OCI-LY1 (cell line): ENCODE measurements at regions not wholly inside any gene's neighbourhood (a gene's known extent, or its start where the extent isn't known, plus 50 kb on each side); places are given as distances from the start of the nearest gene placed in this dataset.

Experiments
- H2AFZ ChIP-seq: fragments of 200-600 bp; sonication (generic), shearing (Covaris generic); 2 replicates; pipeline ENCODE4 v1.6.0; 2014; ENCODE audit warnings: antibody characterized with exemption, mild to moderate bottlenecking, low read length
- H3F3A ChIP-seq: fragments of 200-600 bp; sonication (generic), shearing (Covaris generic); 2 replicates; pipeline ENCODE4 v1.6.0; 2014; ENCODE audit warnings: mild to moderate bottlenecking, antibody characterized with exemption, low read length, moderate library complexity; ENCODE audit not compliant: insufficient read depth
- H3K27ac ChIP-seq: fragments of 200-600 bp; sonication (generic); 2 replicates; pipeline ENCODE4 v1.5.1; 2014; ENCODE audit warnings: low read length, mixed run types, mild to moderate bottlenecking, low read depth; ENCODE audit not compliant: poor library complexity, severe bottlenecking
- H3K27me3 ChIP-seq: fragments of 200-600 bp; sonication (generic); 2 replicates; pipeline ENCODE4 v1.6.0; 2014; ENCODE audit warnings: antibody characterized with exemption, mild to moderate bottlenecking, low read length, moderate library complexity; ENCODE audit not compliant: insufficient read depth
- H3K36me3 ChIP-seq: fragments of 200-600 bp; sonication (generic); 2 replicates; pipeline ENCODE4 v1.6.1; 2014; ENCODE audit warnings: mild to moderate bottlenecking, antibody characterized with exemption, low read length, moderate library complexity, mixed read lengths; ENCODE audit not compliant: insufficient read depth
- H3K4me1 ChIP-seq: fragments of 200-600 bp; sonication (generic); 2 replicates; pipeline ENCODE4 v1.5.1; 2014; ENCODE audit warnings: mild to moderate bottlenecking, low read length, moderate library complexity; ENCODE audit not compliant: insufficient read depth, severe bottlenecking
- H3K4me2 ChIP-seq: fragments of 200-600 bp; sonication (generic), shearing (Covaris generic); 2 replicates; pipeline ENCODE4 v1.6.1; 2014; ENCODE audit warnings: low read length
- H3K4me3 ChIP-seq: fragments of 200-600 bp; sonication (generic); 2 replicates; pipeline ENCODE4 v1.5.1; 2014; ENCODE audit warnings: low read length, low read depth, mild to moderate bottlenecking, mixed read lengths; ENCODE audit not compliant: poor library complexity, severe bottlenecking
- H3K79me2 ChIP-seq: fragments of 200-600 bp; shearing (Covaris generic); 2 replicates; pipeline ENCODE4 v1.6.1; 2016; ENCODE audit warnings: mixed run types, low read length, mixed read lengths; ENCODE audit not compliant: insufficient read depth
- H3K9ac ChIP-seq: fragments of 200-600 bp; sonication (generic), shearing (Covaris generic); 2 replicates; pipeline ENCODE4 v1.6.1; 2014; ENCODE audit warnings: mild to moderate bottlenecking, low read length, mixed read lengths
- H3K9me2 ChIP-seq: fragments of 200-600 bp; sonication (generic), shearing (Covaris generic); 2 replicates; pipeline ENCODE4 v1.6.1; 2014; ENCODE audit warnings: low read depth, mild to moderate bottlenecking, low read length, mixed read lengths
- H3K9me3 ChIP-seq: fragments of 200-600 bp; shearing (Covaris generic); 2 replicates; pipeline ENCODE4 v1.6.1; 2014; ENCODE audit warnings: low read length, mixed read lengths
- H4K20me1 ChIP-seq: fragments of 200-600 bp; sonication (generic), shearing (Covaris generic); 2 replicates; pipeline ENCODE4 v1.6.0; 2016; ENCODE audit warnings: mild to moderate bottlenecking, low read length; ENCODE audit not compliant: insufficient read depth
- CTCF ChIP-seq: fragments of 200-600 bp; sonication (generic), shearing (Covaris generic); IDR thresholded peaks from 2 replicates; pipeline ENCODE4 v1.5.1; 2017; ENCODE audit warnings: mild to moderate bottlenecking, antibody characterized with exemption, low read length, moderate library complexity, mixed read lengths
- EZH2 ChIP-seq: fragments of 200-600 bp; sonication (generic), shearing (Covaris generic); IDR thresholded peaks from 2 replicates; pipeline ENCODE4 v1.8.0; 2017; ENCODE audit warnings: borderline replicate concordance, mixed run types, mild to moderate bottlenecking, antibody characterized with exemption, low read length, moderate library complexity, mixed read lengths

- Histone ChIP-seq H3K27me3 (no peaks in the 10 kb centered on the region), H3K9me2 (no peaks in the 10 kb centered on the region), H4K20me1 (no peaks in the 10 kb centered on the region), H3K4me3 (no peak overlapping the region), H3K4me2 (no peak overlapping the region), H3K9me3 (no peaks in the 10 kb centered on the region), H3K79me2 (no peaks in the 10 kb centered on the region), H3K9ac (no peak overlapping the region), H2AFZ (no peak overlapping the region), H3F3A (no peaks in the 10 kb centered on the region), H3K36me3 (no peaks in the 10 kb centered on the region), H3K27ac (no peak overlapping the region), H3K4me1 (no peaks in the 10 kb centered on the region)
- TF ChIP-seq EZH2 = no peak
- TF ChIP-seq CTCF = no peak
Observed at GRCh38 chr2:147165697-147166382, 679.0 kb upstream of the ACVR2A start.

- H3K79me2 ChIP-seq = no peaks in the 10 kb centered on the region
- no peaks in the 10 kb centered on the region for H4K20me1 ChIP-seq
- no peak for TF ChIP-seq EZH2
- no peak for TF ChIP-seq CTCF
- no peak overlapping the region for H3K9ac ChIP-seq
- H3K27me3 ChIP-seq = no peaks in the 10 kb centered on the region
- H3K4me3 ChIP-seq = no peak overlapping the region
- no peak overlapping the region for H3K4me2 ChIP-seq
- no peaks in the 10 kb centered on the region for H3K4me1 ChIP-seq
- H3K27ac ChIP-seq = no peak overlapping the region
- H3F3A ChIP-seq = no peaks in the 10 kb centered on the region
- no peaks in the 10 kb centered on the region for H3K9me3 ChIP-seq
- no peaks in the 10 kb centered on the region for H3K9me2 ChIP-seq
- no peaks in the 10 kb centered on the region for H3K36me3 ChIP-seq
- no peak overlapping the region for H2AFZ ChIP-seq
Observed at GRCh38 chr2:147164563-147164962, 680.3 kb upstream of the ACVR2A start.

GRCh38 chr2:147161746-147162145 is 683.1 kb upstream of the ACVR2A start:
- Histone ChIP-seq H3K27ac (no peak overlapping the region), H3K9me2 (no peaks in the 10 kb centered on the region), H3K4me2 (no peak overlapping the region), H3K36me3 (no peaks in the 10 kb centered on the region), H3K4me1 (no peaks in the 10 kb centered on the region), H3K9me3 (no peaks in the 10 kb centered on the region), H4K20me1 (no peaks in the 10 kb centered on the region), H3K4me3 (no peak overlapping the region), H3K9ac (no peak overlapping the region), H3K79me2 (no peaks in the 10 kb centered on the region), H3K27me3 (no peaks in the 10 kb centered on the region), H2AFZ (no peak overlapping the region), H3F3A (no peaks in the 10 kb centered on the region)
- TF ChIP-seq EZH2 (no peak), CTCF (no peak)
